Stimulated activated CD4-positive, alpha-beta T cell treated with anti-CD3 and anti-CD28 coated beads, Interleukin-1b, Interleukin-23, amount 100 ng/mL, for 1 hour (primary cell): ENCODE measurements at regions not wholly inside any gene's neighbourhood (a gene's known extent, or its start where the extent isn't known, plus 50 kb on each side); places are given as distances from the start of the nearest gene placed in this dataset.
"Not testable (repeated sequence)": the region's sequence is repeated elsewhere in the genome, so short reads cannot be mapped to it uniquely, and the experiment has no call there.

Source experiments
- DNase-seq, 2 donors: peaks; one replicate each; pipeline ENCODE4 v3.0.0-alpha.2; 2020; ENCODE audit warnings: low read depth in 2 of 2

GRCh38 chr5:2151301-2151888 lies 268.7 kb upstream of the IRX4 start:
- not testable (repeated sequence) for DNase-seq

GRCh38 chr5:2149195-2149539 lies 266.4 kb upstream of the IRX4 start:
- no peak for DNase-seq

GRCh38 chr5:2148312-2149194 lies 265.8 kb upstream of the IRX4 start:
- no peak for DNase-seq

- no peak for DNase-seq
These were observed 265.0 kb upstream of the IRX4 start for GRCh38 chr5:2147504-2148311.

- no peak for DNase-seq
These were observed 261.1 kb upstream of the IRX4 start for GRCh38 chr5:2143646-2144353.

GRCh38 chr5:2143088-2143487 lies 260.4 kb upstream of the IRX4 start:
- no peak for DNase-seq

- DNase-seq: no peak
These were observed 259.8 kb upstream of the IRX4 start for GRCh38 chr5:2142456-2142954.

- no peak for DNase-seq
These were observed 258.7 kb upstream of the IRX4 start for GRCh38 chr5:2141254-2142000.

GRCh38 chr5:2140501-2141175 lies 257.9 kb upstream of the IRX4 start:
- no peak for DNase-seq

- DNase-seq: no peak
These were observed 256.8 kb upstream of the IRX4 start for GRCh38 chr5:2139478-2139877.

GRCh38 chr5:2138896-2139295 lies 256.2 kb upstream of the IRX4 start:
- DNase-seq: no peak

- DNase-seq: no peak
These were observed 254.8 kb upstream of the IRX4 start for GRCh38 chr5:2137444-2138050.

- no peak for DNase-seq
These were observed 254.1 kb upstream of the IRX4 start for GRCh38 chr5:2136728-2137333.

GRCh38 chr5:2135833-2136232 lies 253.1 kb upstream of the IRX4 start:
- DNase-seq: no peak

GRCh38 chr5:2135354-2135753 lies 252.6 kb upstream of the IRX4 start:
- no peak for DNase-seq

- DNase-seq: no peak
These were observed 252.0 kb upstream of the IRX4 start for GRCh38 chr5:2134543-2135292.

GRCh38 chr5:2133936-2134335 lies 251.2 kb upstream of the IRX4 start:
- no peak for DNase-seq

GRCh38 chr5:2133080-2133479 lies 250.4 kb upstream of the IRX4 start:
- DNase-seq: no peak

- no peak for DNase-seq
These were observed 249.7 kb upstream of the IRX4 start for GRCh38 chr5:2132497-2132847.
